Endometrial microvascular endothelial cells (primary cell): ENCODE measurements at regions not wholly inside any gene's neighbourhood (a gene's known extent, or its start where the extent isn't known, plus 50 kb on each side); places are given as distances from the start of the nearest gene placed in this dataset.

Experiments used
- in situ Hi-C: cut with HindIII; loops from 2 replicates; pipeline ENCODE4 v1.10.0; 2017; ENCODE audit warnings: low sequenced_read_pairs, low pct_unique_long_range_greater_than_20kb; ENCODE audit errors: inconsistent ontology term

- in situ Hi-C loops, result no loop called here
Measured at GRCh38 chr15:31806106-31806505, 224.2 kb upstream of the CHRNA7 start.

DNA sequence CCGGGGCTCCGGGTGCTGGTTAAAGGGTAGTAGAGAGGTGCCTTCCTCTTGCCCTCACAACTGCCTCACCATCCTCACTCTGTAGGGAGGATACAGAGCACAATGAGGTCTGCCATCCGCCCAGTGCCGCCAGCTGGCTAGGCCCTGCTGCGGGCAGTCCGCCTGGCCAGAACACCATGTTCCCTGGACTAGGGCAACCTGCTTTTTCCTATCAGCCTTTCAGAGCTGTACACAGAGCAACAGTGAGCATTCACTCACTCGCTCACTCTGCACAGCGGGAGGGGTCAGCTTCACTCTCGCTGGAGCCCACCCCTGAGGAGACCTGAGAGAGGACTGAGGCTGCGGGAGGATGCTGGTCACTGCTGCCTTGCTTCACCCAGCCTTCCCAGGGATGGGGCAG lies 218.7 kb upstream of the CHRNA7 start:
- in situ Hi-C loops, result no loop called here

DNA sequence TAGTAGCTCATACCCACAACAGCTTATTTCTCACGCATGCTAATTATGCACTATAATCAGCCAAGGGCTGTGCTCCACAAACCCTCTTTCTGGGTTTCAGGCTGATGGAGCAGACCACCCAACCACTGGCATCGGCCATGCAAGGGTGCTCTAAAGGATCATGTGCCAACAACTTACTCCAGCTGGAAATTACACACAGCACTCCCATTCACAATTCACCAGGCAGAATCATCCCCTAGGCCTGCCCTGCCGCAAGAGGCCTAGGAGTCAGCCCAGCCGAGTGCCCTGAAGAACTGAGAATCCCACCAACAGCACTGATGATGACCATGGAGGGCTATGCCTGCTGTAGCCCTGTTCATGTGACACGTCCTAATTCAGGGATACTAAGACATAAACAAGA lies 216.2 kb upstream of the CHRNA7 start:
- in situ Hi-C loops, result no loop called here

DNA sequence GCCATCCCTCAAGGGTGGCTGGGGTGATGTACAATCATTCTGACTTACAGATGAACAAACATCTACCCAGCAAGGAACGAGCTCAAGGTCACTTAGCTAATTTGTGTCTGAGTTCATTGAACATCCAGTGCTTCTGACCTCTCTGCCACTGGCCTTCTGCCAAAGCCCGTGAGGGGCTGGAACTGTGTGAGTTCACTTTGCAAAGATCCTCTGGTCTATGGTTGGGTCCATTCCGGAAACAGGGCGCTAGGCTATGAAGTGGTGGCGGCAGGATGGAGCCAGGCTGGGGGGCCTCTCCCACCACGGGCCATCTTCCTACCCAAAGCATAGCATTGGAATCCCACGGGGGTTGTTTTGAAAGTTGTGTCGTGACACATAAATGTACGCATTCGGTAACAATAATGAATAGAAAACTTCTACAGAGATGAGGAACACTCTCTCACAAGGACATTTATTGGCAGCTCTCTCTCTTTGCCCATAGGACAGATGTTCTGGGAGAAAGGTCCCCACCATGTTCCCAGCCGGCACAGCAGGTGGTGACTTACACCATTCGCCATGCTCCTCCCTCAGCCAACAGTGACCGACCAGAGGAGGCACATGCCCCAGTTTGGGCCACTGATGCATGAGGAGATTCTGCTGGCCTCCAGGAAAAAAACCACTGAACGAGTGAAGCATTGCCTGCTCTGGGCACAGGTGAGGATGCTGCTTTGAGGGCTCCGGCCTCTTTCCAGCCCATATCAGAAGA lies 214.7 kb upstream of the CHRNA7 start:
- in situ Hi-C loops, result no loop called here

DNA sequence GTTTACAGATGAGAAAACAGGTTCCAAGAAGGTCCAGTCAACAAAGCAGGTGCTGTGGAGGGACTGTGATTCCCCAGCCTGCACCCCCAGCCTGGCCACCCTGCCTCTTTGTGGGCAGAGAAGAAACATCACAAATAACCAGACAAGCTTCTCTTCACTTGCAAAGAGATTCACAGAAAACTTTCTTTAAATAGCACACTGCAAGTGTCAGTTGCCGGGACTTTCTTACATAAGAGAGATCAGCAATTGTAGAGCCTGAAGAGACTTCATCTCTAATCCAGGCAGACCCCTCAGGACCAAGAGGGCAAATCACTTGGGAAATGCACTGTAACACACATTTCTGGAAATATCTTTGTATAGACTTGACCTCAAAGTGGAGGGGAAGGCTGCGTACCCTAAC lies 207.9 kb upstream of the CHRNA7 start:
- in situ Hi-C loops, result no loop called here

- in situ Hi-C loops, result no loop called here
Measured at GRCh38 chr15:31824024-31824423, 206.3 kb upstream of the CHRNA7 start.

GRCh38 chr15:31828594-31828993 lies 201.7 kb upstream of the CHRNA7 start:
- in situ Hi-C loops, result no loop called here

DNA sequence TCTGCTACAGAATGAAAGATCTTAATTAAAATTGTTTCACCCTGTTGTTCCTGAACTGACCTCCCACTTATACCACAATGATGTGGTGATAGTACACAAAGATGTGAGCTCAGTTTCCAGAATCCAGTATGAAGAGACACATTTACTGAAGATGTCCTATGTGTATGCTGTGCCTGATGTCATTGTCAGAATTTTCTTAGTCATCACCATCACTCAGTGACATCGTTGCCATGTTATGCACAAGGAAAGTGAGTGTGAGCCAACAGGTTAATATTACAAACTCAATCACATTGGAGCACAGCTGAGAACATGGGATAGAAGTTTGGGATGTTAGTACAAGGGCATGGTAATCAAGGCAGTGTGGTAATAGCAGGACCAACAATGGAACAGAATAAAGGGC lies 199.7 kb upstream of the CHRNA7 start:
- in situ Hi-C loops, result no loop called here

DNA sequence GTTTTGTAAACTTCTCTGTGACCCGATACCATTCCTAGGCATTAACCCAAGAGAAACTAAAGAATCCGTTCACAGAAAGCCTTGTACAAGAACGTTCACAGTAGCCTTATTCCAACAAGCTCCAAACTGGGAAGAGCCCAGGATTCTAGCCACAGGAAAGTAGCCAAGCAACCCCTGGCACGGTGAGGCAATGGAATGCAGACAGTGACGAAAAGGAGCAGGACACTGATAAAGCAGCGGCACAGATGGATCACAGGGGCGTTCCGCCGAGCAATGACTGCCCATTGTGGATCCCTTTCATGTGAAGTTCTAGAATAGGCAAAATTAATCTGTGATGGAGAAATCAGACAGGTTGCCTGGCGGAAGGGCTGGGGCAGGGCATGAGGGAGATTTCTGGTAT lies 198.7 kb upstream of the CHRNA7 start:
- in situ Hi-C loops, result no loop called here

DNA sequence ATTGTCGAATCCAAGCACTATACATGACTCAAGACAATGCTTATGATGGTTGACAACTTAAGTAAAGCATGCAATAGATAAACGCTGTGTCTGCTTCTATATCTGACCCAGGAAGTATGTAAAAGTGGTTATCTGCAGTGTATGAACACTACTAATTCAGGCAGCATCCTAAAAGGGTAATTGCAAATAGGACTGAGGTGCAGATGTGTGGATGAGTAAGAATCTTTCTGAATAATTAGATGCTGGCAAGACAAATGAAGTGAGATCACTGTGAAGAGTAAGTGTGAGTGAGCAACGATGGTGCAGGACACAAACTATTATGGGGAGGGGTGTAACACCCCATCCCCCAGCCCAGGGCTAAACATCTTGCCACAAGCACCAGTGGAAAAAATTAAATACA lies 195.7 kb upstream of the CHRNA7 start:
- in situ Hi-C loops, result no loop called here

DNA sequence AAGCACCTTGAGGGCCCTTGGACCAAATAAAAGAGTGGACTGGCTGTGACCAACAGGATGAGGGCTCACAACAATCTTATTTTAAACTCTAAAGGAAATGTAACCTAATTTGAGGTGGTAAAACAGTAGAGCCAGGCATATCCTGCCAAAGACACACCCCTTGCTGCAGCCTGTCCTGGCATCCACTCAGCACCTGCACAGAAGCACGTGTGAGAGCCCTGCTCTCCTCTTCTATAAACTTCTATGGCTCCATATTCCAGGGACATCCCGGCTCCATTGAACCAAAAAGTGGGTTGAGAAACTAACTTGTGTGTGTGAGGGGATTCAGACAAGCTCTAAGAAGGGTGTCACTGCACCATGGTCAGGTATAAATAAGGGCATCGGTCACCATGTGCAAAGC lies 190.9 kb upstream of the CHRNA7 start:
- in situ Hi-C loops, result no loop called here

DNA sequence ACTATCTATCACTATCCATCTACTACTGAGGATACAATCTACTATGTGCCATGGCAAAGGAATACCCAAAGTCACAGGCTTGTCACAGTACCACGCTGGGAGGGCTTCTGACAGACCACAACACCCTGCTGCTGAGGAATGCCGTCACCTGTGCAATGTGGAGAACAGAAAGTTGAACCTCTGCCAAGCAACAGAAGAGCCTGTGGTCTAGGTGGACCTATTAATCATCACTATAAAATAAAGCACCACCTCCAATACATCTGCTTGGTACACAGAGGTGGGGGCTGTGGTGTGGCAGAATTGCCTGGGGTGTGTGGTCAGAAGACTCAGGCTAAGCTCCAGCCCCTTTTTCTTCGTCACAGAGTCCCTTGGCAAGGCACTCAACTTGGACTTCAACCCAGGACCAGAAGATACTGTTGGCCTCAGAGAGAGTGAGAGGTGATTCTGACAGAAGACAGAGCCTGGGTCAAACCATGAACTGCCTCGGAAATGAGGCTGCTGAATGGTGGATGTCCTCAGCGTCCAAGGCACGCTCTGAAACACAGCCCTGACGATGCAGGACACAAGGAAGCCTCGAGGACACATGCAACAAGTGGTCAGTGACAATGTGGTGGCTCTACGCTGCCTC lies 189.4 kb upstream of the CHRNA7 start:
- in situ Hi-C loops, result no loop called here

DNA sequence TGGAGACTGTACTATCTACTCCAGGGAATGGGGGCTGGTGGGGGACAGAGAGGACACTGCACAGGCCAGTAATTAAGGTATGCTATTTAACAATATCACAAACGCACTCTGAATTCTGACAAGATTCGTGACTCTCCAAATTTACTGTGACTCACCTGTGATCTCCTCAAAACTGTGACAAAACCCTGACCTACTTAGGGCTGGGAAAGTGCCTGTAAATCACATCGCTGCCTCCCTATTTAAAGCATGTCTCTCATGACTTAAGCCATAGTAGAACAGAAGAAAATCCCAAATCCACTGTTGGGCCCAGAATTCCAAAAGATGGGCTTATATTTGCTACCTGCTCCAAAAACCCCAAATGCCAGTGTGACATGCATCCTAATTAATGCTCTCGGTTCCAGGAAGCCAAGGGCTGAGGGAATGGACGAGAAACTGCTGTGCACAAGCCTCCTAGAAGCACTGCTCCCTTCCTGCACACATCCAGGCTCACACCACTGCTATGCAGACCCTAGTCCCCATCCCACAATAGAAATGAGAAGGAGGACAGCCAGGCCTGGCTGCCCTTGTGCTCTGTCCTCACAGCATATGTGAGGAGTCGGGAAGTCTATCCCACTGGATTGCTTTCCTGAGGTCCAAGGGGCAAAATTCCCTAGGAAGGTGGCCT lies 187.7 kb upstream of the CHRNA7 start:
- in situ Hi-C loops, result no loop called here

GRCh38 chr15:31843426-31844055 lies 186.8 kb upstream of the CHRNA7 start:
- in situ Hi-C loops, result no loop called here

- in situ Hi-C loops, result no loop called here
Measured at GRCh38 chr15:31845791-31846190, 184.5 kb upstream of the CHRNA7 start.

DNA sequence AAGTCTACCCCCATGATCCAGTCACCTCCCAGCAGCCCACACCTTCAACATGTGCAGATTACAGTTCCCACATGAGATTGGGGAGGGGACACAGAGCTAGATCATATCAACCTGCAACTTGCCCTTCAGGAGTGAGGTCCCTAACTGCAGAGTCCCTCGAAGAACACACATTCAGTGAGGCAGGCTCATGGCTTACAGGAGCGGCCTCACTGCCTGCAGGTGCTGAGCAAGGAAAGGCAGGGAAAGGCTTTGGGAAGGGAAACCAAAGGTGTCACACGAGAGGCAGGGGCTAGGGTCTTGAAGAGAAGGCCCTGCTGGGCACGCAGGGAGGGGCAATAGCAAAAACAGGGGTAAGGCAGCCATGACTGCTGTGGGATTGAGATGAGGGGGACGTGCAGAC lies 182.4 kb upstream of the CHRNA7 start:
- in situ Hi-C loops, result no loop called here

DNA sequence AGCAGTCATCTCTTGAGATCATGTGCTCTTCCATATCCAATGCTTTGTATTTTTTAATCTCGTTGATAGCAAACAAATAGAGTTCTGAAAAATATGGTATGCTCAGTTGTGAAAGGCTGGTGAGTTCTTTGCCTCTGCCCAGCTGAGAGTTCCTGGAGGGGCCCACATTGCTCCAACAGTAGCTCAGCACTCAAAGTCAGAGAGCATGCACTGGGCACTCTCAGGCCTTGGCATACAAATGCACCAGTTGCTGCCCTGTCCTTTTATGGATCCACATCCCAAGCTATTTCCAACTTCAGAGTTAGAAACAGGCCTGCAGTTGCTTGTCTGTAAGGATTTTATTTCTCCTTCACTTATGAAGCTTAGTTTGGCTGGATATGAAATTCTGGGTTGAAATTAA lies 181.7 kb upstream of the CHRNA7 start:
- in situ Hi-C loops, result no loop called here

- in situ Hi-C loops, result no loop called here
Measured at GRCh38 chr15:31852933-31853799, 177.1 kb upstream of the CHRNA7 start.

DNA sequence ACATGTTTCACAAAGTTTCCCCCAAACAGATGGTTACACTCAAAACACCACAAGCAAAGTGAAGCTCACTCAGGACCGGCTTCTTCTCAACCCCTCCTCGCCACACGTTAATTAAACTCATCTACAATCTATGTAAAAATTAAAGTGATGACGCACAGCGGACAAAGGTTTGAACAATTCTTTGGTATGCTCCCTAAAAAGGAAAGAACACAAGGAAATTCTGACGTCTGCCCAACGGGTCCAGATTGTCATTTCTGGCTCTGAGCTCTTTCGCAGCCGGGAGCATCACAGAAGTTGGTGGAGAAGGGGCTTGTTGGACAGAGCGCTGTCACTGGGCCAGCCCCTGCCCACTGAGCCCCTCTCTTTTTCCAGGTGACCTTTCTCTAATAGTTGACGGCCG lies 173.7 kb upstream of the CHRNA7 start:
- in situ Hi-C loops, result no loop called here
